ENCODE measurements at regions not wholly inside any gene's neighbourhood (a gene's known extent, or its start where the extent isn't known, plus 50 kb on each side); places are given as distances from the start of the nearest gene placed in this dataset.
"Not testable (repeated sequence)": the region's sequence is repeated elsewhere in the genome, so short reads cannot be mapped to it uniquely, and the experiment has no call there.

- not testable (repeated sequence) for DNase-seq
Measured at GRCh38 chr2:111544006-111544405, 340.0 kb downstream of the ANAPC1 start.

- DNase-seq, result not testable (repeated sequence)
Measured at GRCh38 chr2:111545723-111546431, 338.1 kb downstream of the ANAPC1 start.

- DNase-seq, result not testable (repeated sequence)
Measured at GRCh38 chr2:111546578-111546977, 337.4 kb downstream of the ANAPC1 start.

- not testable (repeated sequence) for DNase-seq
Measured at GRCh38 chr2:111549174-111549573, 334.8 kb downstream of the ANAPC1 start.

DNA sequence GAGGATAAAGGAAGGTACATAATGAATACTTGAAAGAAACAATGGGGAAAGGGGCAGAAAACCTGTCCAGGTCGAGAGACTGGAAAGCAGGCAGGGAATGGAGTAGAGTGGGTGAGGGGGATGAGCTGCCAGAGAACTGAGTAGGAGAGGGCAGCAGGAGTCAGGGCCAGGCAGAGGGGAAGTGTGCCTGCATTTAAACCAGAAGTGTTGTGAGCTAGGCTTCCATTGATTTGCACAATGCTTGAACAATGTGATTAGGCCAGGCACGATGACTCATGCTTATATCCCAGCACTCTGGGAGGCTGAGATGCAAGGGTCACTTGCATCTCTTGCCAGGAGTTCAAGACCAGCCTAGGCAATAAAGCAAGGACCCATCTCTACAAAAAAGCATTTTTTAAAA lies 332.6 kb downstream of the ANAPC1 start:
- not testable (repeated sequence) for DNase-seq

DNA sequence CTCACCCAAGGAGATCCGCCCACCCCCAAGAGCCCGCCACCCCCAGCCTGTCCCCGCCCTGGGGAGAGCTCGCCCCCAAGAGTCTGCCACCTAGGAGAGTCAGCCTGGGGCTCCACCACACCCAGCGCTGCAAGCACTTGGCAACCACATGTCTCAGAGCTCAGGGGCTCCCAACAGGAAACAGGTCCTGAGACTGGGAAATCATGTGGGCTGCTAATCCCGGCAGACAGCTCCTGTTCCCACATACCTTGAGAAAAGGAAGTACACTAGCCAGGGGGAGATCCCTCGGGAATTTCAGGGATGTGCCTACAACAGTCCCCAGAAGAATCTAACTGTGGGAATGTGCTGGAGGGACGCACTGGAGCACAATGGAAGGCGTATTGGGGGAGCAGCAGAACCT lies 331.4 kb downstream of the ANAPC1 start:
- not testable (repeated sequence) for DNase-seq

- DNase-seq, result not testable (repeated sequence)
Measured at GRCh38 chr2:111559301-111559700, 324.7 kb downstream of the ANAPC1 start.

- not testable (repeated sequence) for DNase-seq
Measured at GRCh38 chr2:111559814-111560213, 324.2 kb downstream of the ANAPC1 start.

- DNase-seq, result not testable (repeated sequence)
Measured at GRCh38 chr2:111566068-111566467, 317.9 kb downstream of the ANAPC1 start.

GRCh38 chr2:111567233-111567632 lies 316.8 kb downstream of the ANAPC1 start:
- DNase-seq, result not testable (repeated sequence)

DNA sequence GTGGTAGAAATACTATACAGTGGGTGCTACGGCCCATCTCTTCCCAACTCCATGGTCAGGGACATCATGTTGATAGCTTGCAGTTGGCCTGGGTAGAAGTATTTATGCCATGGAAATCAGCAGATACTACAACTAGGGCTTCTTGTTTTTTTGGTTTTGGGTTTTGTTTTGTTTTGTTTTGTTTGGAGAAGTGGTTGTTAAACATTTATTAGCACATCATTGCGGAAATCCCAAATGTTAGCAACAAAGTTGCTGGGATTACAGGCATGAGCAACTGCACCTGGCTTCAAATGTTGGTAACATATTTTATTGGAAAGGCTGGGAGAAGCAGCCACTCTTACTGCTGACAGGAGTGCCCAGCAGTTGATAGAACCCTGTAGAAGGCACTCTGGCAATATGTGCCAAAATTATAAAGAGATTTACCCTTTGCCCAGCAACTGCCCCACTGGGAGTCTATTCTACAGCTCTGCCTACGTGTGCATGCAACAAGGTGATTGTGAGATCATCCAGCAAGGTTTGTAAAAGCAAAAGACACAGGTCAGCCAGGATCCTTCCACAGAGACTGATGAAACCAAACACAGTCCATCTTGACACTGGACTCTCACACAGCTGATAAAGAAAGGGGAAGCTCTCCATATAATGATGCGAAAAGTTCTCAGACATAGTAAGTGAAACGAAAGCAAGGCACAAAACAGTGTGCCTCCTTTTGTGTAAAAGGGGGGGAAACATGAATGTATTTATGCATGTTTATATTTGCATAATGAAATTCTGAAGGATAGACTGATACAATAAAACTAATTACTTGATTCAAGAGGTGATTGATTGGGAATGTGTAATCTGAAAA lies 314.4 kb downstream of the ANAPC1 start:
- DNase-seq, result not testable (repeated sequence)

DNA sequence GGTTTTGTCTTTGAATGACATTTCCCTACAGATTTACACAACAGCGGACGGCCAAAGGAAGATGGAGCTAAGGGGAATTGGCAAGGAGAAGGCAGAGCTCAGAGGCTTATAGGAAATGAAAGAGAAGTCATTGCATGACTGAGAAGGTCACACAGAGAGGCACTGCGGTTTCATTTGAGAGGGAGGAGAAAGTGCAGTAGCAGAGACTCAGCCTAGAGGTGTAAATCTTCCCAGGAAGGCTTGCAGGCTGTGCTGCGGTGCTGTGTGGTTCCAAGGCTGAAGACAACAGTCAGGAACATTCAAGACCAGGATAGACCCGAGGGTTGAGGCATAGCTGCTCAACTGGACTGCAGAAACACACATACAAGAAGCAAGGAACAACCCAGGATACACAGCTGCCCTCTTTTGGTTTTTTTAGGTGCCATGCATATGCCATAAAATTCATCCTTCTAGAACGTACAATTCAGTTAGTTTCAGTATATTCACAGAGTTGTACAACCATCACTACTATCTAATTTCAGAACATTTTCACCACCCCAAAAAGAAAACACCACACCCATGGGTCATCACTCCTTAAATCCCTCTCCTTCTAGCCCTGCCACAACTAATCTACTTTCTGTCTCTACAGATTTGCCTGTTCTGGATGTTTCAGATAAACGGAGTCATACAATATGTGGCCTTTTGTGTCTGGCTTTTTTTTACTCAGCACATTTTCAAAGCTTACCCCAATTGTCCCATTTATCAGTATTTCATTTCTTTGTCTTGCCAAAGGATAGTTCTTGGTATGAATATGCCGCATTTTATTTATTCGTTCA lies 313.5 kb downstream of the ANAPC1 start:
- not testable (repeated sequence) for DNase-seq

- DNase-seq, result not testable (repeated sequence)
Measured at GRCh38 chr2:111574803-111575202, 309.2 kb downstream of the ANAPC1 start.

- not testable (repeated sequence) for DNase-seq
Measured at GRCh38 chr2:111577154-111577885, 306.7 kb downstream of the ANAPC1 start.

DNA sequence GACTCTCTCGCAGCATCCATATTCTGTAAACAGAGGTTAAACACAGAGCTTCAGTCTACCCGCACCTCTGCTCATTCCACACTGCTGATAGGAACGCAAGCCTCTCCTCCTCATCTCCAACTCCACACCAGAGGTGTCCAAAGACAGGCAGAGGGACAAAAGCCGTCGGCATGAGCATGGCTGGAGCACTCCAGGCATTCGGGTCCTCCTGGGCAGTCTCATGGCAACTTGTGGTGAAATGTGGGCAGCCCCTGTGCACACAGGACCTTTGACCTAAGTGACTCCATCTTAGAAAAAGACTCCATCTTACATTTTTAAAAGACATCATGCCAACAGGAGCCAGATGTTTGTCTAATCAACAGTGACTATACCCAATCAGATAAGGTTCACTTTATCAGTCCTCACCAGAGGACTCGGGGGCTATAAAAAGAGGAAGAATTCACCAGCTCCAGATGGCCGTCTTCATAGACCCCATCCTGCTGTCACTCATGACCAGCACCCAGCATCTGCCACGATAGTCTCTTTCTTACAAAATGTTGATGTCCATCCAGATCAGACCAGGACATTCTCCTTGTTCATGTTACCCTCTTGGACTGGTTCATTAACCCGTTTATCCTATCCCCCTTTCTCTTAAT lies 304.4 kb downstream of the ANAPC1 start:
- DNase-seq, result not testable (repeated sequence)

DNA sequence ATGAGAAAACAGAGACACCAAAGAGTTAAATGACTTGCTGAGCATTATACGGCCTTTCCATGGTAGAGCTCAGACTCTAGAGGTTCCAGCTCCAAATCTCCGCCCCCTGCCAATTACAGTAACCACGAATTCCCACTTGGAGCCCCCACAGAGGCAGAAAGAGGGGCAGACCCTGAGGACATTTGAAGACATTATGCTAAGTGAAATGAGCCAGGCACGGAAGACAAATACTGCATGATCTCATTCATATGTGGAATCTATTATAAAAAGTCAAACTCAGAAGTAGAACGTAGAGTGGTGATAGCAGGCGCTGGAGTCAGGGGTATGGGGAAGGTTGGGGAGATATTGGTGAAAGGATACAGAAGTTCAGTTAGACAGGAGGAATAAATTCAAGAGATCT lies 303.4 kb downstream of the ANAPC1 start:
- not testable (repeated sequence) for DNase-seq

GRCh38 chr2:111582090-111582489 lies 301.9 kb downstream of the ANAPC1 start:
- not testable (repeated sequence) for DNase-seq

- DNase-seq, result not testable (repeated sequence)
Measured at GRCh38 chr2:111583480-111583879, 300.5 kb downstream of the ANAPC1 start.

DNA sequence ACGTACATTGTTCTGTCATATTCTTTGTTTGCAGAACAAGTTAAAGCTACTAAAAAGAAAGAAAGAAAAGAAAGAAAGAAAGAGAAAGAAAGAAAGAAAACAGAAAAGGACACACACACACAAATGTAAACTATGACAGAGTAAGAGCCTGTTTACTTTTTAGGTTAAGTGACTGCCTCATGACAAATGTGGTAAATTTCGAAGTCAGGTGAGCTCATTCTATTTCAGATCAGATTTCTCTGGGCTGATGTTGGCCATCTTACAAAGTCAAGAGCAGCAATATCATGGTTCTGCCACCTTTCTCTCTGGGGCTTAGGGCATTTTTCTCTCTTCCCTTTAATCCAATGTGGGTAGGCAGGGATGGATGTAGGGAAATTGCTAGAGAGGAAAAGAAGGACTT lies 299.5 kb downstream of the ANAPC1 start:
- not testable (repeated sequence) for DNase-seq

DNA sequence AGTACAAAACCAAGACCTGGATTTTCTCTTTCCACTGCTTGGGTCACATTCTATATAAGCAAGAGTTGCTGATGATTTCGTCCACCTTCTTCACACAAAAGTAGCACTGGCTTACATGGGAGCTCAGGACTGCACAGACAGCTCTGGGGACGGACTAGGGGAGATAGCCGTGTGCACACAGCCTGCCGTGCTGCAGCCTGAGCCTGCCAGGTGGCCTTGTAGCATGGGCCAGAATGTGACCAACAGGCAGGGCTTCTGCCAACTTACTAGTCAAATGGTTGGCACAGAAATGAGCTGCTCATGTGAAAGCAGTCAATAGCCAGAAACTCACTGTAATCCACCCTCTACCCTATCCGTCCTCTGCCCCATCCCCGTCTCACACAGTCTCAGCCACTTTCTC lies 299.0 kb downstream of the ANAPC1 start:
- DNase-seq, result not testable (repeated sequence)

GRCh38 chr2:111586014-111586413 lies 298.0 kb downstream of the ANAPC1 start:
- not testable (repeated sequence) for DNase-seq

DNA sequence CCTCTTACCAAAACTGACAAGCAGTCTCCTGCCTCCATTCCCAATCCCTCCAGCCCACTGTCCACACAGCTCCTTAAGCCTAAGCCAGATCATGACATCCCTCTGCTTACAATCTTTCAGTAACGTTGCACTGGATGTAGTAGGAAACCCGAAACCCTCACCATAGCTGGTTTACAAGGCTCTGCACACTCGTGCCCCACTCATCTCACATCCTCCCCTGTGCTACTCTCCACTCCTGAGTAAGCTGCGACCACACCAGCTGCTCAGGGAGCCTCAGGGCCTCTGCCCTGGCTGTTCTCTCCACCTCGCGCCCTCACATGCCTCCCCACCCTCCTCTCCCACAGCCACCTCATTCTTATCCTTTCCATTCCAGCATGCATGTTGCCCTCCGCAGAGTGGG lies 288.9 kb downstream of the ANAPC1 start:
- DNase-seq, result not testable (repeated sequence)

Data from DMS 273 treated with DMSO at 0.1 percent for 48 hours (cell line).